ENCODE measurements at regions not wholly inside any gene's neighbourhood (a gene's known extent, or its start where the extent isn't known, plus 50 kb on each side); places are given as distances from the start of the nearest gene placed in this dataset.

DNA sequence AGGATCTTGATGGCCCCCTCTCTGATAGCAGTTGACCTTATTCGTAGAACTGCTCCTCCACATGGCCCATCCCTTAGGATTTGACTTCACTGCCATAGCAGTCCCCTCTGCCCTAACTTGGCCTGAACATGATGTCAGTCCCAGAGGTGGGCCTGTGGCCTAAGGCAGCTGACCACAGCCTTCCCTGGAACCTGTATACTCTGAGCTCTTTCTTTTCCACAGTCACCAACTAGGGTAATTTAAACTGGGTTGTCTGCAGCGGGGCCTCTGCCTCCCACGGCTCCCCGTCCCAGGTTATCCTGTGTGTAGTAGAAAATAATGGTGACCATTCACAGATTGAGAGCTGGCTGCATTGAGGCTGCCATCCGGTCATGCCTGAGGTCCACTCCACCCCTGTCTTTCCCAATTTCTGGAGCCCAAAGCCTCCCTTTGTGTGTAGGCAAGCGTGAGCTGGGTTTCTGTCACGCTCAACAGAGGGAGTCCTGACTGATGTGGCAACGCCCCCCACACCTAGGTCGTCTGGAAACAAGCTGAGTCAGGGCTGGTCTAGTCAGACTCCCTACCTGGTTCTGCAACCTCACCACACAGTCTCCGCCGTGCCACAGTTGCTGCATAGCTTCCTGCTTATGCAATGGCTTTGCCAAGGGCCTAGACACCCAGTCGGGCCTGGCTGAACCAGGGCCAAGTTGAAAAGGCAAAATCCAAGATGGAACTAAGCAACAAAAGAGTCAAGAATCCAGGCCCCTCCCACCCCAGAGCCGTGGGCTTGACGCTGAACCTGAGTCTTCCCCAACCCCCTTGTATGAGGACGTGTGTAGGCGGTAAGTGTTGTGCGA, 284.5 kb downstream of the XXYLT1 start:
- no peak overlapping the region for H3K4me3 ChIP-seq (ENCODE audit: low read depth, low read length)

DNA sequence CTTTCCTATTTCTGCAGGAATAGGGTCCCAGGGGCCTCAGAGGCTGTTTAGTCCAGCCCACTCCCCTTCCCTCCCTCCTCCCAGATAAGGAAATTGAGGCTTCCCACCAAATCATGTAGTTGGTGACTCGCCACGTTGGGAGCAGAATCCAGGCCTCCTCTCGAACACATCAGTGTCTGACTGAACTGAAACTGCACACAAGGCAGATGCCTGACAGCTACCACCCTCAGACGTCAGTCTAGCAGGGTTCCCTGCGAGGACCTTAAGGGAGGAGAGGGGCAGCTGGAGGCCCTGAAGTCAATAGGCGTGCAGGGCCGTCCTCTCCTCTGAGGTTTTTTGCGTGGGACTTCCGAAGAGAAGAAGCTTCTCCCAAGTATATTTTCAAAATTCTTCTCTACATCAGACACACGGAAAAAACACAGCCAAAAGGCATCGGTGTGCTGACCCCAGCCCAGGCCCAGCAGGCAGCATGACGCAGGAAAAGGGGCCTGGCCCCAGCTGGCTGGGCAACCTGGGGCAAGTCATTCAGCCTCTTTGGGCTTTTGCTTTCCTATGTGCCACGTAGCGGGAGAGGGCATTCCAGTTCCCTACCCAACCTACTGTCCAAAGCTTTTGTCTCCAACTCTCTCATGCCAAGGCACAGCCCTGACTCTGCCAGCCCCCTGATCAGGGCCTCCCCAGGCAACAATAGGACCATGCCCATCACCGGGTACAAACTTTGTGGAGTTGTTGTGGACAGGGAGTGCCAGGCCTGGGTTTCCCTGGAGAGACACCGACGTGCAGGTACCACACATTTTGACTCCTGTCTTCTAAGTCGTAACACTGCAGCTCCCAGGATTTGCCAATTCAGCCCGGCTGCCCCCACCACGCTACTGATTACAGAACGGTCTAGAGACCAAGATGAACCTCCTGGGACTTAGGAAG, 283.1 kb downstream of the XXYLT1 start:
- H3K4me3 ChIP-seq (ENCODE audit: low read depth, low read length), result no peak overlapping the region

DNA sequence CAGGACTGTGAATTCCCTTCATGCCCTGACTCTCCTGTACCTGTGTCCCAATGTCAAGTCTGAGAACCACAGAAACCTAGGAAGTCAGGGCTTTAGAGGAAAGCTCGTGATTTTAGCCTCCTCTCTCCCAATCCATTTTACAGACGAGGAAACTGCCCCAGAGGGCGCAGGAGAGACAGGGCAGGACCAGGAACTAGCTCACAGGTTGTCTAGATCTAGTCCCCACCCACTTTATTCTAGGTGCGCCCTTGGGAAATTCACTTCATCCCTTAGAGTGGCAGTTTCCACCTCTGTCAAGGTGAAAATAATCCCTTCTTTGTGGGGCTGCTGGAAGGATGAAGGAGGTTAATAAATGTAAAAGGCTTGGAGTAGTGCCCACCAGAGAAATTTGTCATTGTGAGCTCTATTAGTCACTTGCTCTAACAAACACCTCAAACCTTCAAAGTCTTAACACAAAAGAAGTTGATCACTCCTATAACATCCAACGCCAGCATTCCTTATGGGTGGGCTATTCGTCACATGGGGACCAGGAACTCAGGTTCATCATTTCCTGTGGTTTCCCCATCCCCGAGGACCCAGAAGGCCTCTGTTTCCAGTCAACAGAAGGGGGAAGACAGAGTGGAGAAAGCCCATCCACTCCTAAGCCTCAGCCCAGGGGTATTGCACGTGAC, 282.3 kb downstream of the XXYLT1 start:
- H3K4me3 ChIP-seq (ENCODE audit: low read depth, low read length), result no peak overlapping the region

DNA sequence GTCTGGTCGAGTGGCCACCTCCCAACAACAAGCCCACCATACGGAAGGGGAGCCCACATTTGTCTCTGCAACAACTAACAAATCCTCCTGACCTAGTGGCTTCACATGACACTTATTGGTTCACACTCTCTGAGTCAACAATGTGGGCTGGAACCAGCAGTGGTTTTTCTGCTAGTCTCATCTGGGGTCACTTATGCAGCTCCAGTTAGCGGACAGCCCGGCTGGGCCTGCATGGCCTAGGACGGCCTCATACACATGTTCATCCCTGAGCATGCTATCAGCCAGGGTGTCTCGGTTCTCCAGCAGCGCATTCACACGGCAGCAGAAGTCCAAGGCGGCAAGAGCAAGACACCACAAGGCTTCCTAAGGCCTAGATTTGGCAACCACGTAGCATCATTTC, 281.7 kb downstream of the XXYLT1 start:
- H3K4me3 ChIP-seq (ENCODE audit: low read depth, low read length), result no peak overlapping the region

DNA sequence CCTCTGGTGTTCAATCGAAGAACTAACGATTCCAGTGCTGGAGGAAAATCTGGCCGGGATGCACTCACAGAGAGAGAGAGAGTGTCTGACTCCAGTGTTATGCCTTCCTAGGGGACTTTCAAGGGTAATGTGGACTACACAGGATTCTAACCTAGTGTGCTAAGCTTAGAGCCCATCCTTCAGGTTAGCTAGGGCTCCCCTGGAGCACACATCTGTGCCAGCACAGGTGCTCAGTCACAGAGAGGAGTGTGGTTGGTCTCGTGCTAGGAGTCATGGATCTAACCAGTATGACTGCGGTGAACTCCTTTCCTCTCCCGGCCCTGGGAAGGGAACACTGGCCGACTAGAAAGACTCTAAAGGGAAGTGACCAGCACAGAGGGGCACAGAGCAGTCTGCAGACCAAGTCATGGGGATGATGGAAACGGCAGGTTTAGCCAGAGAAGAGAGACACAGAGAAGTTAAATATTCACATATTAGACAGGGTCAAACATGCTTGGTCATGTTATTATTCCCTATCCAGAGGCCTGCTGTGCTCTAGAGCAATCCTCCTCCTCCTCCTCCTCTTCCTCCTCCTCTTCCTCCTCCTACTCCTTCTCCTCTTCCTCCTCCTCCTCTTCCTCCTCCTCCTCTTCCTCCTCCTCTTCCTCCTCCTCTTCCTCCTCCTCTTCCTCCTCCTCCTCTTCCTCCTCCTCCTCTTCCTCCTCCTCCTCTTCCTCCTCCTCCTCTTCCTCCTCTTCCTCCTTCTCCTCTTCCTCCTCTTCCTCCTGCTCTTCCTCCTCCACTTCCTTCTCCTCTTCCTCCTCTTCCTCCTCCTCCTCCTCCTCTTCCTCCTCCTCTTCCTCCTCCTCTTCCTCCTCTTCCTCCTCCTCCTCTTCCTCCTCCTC, 280.3 kb downstream of the XXYLT1 start:
- no peak overlapping the region for H3K4me3 ChIP-seq (ENCODE audit: low read depth, low read length)

DNA sequence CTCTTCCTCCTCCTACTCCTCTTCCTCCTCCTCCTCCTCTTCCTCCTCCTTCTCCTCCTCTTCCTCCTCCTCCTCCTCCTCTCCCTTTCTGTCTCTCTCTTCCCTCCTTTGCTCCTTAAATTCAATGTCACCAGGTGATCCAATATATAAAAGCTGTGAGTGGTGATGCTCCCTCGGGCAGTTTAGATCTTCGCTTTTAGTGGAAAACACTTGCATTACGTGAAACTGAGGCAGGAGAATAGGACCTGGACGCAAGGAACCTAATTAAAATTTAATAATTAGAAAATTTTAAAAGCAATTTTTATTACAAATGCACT, 279.7 kb downstream of the XXYLT1 start:
- H3K4me3 ChIP-seq (ENCODE audit: low read depth, low read length), result no peak overlapping the region

DNA sequence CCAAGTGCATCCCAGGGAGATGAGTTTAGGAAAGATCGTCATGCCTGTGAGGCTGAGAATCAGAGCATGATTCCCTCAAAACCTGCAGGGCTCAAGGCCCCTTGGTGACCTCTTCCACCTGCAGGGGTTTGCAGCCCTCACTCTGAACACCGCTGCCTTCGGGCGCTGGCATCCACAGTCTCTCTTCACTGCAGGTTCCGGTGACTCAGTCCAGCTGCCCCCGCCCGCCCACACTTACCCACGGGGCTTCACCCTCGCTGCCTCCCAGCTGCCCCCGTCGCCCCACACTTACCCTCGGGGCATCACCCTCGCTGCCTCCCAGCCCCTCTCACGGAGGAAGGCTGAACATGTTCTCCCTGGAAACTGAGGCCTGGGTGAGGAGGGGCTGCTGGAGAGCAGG, 277.1 kb downstream of the XXYLT1 start:
- no peak overlapping the region for H3K4me3 ChIP-seq (ENCODE audit: low read depth, low read length)

DNA sequence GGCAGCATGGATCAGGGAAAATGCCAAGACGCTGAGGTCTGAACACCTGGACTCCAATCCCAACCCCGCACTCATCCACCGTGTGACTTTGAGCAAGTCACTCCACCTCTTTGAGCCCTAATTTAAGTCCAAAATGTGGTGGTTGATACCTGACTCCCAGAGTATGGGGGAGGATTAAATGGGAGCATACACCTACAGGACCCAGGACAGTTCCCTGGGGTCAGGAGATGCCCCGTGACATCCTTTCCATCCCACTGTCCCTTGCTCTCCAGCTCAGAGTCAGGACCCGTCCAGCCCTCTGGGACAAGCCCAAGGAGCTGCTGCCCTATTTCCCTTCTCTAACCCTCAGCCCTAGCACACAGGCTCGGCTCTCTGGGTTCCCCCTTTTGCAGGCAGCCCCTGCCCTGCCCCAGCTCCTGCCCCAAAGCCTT, 276.4 kb downstream of the XXYLT1 start:
- H3K4me3 ChIP-seq (ENCODE audit: low read depth, low read length), result no peak overlapping the region

DNA sequence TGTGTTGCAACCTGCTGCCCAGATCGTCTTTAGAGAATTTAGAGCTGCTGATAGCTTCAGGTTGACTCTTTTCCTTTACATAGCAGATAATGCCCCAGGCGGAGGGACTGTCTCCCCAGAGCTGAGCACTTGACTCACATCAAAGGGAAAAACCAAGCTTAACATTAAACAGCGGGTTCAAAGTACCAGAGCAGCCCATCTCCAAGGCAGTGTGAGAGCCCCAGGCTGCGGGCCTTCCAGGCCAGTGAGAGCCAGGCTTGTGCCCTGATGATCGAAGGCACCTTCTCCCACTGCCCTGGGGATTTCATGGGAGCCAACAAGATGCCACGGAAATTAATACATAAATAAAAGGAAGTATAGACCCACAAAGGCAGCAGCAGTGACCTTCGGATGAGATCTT, 275.6 kb downstream of the XXYLT1 start:
- no peak overlapping the region for H3K4me3 ChIP-seq (ENCODE audit: low read depth, low read length)

DNA sequence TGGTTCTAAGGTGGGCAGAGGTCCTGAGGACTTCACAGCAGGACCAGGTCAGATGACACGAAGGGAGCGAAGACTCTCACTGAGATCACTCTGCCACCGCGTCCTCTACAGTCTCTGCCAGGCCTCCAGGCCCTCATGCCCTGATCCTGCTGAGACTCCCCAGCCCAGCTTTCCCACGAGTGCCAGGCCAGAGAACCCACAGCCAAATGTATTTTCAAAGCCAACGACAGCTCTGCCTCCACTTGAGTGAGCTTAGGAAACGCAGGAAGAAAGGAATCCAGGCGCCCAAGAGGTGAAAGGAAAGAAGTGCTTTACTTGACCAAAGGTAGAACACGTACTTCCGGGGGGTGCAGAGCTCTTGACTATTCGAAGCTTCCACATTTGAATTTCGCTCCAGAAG, 275.0 kb downstream of the XXYLT1 start:
- no peak overlapping the region for H3K4me3 ChIP-seq (ENCODE audit: low read depth, low read length)

DNA sequence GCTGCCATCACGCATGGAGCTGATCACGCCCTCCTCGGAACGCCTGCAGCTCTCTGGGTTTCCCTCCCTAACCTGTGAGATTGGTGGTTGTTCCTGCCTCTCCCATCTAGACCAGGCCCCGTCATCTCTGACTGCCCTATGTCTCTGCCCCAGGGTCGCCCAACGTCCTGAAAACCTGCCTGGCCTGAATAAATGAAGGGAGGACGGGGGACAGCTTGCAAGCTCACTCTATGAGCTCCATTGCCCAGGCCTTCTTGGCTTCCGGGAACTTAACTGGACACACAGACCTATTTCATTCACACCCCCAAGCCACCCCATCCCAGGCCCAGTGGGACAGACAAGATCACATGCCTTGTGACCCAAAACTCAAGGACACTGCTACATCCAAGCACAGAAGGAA, 274.2 kb downstream of the XXYLT1 start:
- H3K4me3 ChIP-seq (ENCODE audit: low read depth, low read length), result no peak overlapping the region

DNA sequence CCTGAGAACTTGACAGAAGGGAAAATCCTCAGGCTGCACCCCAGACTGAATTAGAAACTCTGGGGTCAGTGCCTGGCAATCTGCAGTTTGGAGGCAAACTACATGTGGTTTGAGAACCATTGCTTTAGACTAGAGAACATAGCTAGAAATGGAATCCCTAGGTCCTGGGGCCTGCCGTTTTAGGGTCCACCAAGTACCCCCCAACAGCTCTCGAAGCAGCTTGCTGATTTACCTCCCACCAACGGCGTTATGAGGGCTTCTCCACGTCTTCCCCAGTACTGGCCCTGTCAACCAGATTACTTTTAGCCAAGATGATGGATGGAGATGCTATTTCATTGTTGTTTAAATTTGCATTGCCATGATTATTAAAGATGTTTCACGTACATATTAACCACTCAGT, 272.5 kb downstream of the XXYLT1 start:
- no peak overlapping the region for H3K4me3 ChIP-seq (ENCODE audit: low read depth, low read length)

DNA sequence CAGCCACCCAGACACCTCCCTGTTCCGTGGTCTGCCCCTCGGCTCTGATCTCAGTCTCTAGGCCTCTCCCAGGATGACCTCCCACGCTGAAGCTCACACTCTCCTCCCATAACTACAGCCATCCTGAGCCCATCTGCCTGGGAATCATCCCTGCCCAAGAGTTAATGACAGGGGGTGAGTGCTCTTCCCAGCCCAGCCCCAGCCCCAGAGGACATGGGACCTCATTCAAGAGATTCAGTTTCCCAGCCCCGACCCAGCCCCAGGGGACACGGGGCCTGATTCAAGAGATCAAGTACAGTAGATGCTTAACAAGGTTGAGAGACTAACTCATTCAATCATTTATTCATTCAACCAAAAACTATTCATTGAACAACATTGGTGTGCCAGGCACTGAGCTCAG, 272.0 kb downstream of the XXYLT1 start:
- no peak overlapping the region for H3K4me3 ChIP-seq (ENCODE audit: low read depth, low read length)

DNA sequence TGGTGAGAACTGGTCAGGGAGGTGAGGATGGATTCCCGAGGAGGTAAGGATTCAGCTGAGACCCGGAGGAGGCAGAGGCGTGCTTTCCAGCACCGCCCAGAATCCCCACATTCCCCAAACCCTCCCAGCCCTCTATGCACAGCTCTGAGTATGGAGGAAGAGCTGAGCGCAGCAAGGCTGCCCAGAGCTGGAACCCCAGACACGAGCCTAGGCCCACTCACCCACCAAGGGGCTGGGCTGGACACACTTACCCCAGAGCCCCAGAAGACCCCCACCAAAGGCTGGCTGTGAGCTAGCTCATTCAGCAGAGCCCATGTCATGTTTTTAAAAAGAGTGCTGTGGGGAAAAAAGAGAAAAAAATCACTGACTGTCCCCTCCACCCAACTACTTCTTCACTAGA, 271.5 kb downstream of the XXYLT1 start:
- H3K4me3 ChIP-seq (ENCODE audit: low read depth, low read length), result no peak overlapping the region

DNA sequence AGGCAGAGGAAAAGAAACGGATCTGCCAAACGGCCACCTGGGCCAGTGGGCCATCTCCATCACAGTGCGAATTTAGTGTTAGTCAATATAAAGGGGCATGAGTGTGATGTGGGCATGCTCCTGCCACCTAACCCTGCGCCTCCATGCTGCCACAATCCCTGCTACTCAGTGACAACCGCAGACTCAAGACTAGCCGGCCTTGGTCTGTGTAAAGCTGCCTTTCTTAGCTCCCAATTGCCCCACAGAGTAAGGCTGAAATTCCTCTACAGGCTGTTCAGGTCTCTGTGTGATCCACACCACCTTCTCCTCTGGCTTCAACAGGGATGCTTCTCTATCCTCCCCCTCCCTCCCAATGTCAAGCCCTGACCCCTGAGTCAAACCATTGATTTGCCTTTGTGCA, 269.7 kb downstream of the XXYLT1 start:
- no peak overlapping the region for H3K4me3 ChIP-seq (ENCODE audit: low read depth, low read length)

DNA sequence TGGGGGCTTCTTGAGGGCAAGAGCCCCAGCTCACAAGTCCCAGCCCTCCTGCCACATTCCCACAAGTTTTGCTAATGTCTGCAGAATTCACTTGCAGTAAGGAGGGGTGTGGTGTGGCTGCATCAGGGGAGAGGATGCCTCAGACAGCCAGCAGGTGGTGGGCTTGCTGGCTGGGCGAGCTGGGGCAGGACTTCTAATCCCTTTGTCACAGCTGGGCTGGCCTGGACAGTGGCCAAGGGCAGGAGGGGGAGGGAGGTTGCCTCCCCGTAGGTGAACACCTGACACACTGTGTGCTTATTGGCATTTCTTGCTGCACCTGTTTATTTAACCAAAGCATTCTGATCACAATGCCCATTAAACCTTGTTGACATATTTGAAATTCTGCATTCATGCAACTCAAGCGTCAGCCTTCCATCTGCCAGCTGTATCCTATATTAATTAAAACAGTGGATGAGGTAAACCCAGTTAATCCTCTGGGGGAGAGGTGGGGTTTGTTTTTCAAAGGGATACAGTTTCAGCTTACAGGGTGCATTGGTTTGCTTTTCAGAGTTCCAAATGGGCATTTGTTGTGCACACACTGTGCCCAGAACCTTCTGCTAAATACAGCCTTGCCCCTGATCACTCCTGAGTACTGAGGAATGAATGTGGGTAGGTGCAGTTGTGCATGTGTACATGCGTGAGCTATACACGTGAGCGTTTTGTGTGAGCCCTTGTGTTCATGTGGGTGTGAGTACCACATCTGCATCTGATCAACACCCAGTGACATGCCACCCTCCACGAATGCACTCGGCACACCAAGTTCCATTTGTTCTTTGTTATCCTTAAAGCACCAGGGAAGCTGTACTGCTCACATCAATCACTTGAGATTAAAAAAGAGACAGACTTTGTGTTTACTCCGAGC, 268.7 kb downstream of the XXYLT1 start:
- no peak overlapping the region for H3K4me3 ChIP-seq (ENCODE audit: low read depth, low read length)

DNA sequence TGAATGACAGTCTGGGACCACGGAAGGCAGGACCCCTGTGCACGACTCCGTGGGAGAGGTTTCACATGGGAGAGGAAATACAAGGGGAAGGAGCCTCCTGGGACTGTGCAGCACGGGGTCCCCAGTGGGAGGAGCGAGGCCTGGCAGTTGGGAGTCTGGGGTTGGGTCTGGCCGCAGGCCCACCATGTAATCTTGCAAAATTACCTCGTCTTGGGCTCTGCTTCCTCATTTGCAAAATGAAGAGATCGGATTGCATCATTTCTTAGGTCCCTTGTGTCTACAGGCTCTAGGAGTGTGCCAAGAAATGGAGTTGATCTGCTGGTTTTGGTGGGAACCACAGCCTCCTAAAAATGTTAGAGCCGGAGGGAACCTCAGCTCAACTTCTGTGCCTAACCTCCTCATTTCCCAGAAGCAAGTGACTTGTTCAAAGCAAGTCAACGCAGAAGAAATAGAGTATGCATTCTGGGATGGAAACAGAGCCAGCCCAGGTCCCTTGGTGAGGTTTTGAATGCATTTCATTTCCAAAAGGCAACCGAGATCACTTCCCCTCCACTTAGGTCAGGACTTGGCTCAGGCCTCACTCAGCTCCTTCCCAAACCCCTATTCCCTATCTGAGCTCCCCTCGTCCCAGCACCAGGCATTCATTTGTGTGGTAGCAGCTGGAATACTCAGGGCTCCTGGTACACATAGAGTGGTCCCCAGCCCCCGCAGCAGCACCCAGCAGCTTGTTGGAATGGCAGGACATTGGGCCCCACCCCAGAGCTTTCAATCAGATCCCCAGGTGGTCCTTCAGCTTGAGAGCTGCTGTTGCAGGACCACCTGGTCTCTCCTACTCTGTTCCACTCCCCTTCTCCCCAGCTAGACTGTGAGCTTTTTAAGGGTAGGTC, 267.7 kb downstream of the XXYLT1 start:
- no peak overlapping the region for H3K4me3 ChIP-seq (ENCODE audit: low read depth, low read length)

DNA sequence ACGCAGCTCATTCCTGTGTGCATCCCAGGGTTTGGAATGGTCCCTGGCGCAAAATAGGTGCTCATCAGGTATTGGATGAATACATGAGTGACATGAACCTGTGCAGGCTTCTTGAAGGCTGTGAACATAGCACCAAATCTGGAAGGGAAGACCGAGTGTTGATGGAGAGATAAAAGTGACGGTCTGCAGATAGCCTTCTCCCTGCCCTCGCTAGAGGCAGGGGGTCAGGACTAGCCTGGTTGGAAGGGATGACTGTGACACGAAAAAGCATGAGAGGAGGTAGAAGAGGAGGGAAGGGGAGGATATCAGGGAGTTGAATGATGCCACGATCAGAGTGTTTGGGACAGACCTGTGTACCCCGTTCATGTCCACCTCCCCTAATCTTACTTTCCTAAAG, 267.1 kb downstream of the XXYLT1 start:
- no peak overlapping the region for H3K4me3 ChIP-seq (ENCODE audit: low read depth, low read length)

Measured in iPS-11a (cell line).